HTR-8/SVneo (cell line): ENCODE measurements at regions not wholly inside any gene's neighbourhood (a gene's known extent, or its start where the extent isn't known, plus 50 kb on each side); places are given as distances from the start of the nearest gene placed in this dataset.

Experiments
- DNase-seq: peaks from one replicate; pipeline ENCODE4 v3.0.0; 2011; ENCODE audit warnings: low spot score, mixed read lengths; ENCODE audit not compliant: insufficient read length
- FAIRE-seq: peaks from 2 replicates; lab custom pipeline; 2011; peaks lifted over from hg19 to GRCh38; lab: Jason Lieb, UNC

DNA sequence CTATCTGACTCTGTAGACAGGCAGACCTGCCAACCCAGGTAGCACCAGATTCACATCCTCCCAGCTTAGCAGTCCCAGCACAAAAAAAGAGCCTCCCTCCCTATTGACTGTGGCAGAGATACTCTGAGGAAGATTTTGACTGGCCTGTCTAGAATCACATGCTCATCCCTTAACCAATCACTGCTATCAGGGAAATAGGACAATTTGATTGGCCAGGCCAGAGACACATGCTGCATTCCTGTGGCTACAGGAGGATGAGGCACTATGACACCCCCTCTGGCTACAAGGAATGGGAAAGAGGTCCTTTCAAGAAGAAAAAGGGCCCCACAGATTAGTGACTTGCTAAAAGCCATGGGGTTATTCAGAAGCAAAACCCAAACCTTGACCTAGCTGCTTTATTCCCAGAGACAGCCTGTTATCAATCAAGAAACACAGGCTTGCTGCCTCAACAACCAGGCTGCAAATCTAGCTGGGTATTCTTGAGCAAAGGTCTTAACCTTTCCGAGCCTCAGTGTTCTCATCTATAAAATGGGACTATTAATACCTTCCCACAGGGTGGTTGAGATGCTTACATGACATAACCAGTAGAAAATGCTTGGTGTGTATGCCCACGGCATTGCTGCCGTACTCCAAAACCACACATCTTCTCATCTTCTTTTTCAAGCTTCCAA is 147.6 kb downstream of the BCOR start:
- FAIRE-seq: peak; percentile 20
- peak; percentile 51 for DNase-seq

DNA sequence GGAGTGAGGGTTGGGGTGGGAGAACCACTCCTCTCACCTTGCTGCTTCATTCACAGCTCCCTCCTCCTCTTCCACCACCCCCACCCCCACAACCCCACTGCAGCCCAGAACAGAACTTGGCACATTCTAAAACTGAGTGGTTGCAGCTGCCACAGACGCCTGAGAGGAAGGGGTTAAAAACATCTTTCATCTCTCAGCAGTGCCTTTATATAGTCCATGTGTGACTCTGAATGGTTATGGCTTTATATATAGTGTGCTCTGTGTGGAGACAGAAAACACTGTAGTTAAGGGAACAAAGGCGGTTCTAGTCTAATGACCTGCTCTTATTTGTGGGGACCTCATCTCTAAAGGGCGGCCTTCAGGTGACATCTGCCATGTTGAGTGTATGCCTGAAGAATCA is 144.8 kb downstream of the BCOR start:
- no peak for DNase-seq
- FAIRE-seq: no peak

DNA sequence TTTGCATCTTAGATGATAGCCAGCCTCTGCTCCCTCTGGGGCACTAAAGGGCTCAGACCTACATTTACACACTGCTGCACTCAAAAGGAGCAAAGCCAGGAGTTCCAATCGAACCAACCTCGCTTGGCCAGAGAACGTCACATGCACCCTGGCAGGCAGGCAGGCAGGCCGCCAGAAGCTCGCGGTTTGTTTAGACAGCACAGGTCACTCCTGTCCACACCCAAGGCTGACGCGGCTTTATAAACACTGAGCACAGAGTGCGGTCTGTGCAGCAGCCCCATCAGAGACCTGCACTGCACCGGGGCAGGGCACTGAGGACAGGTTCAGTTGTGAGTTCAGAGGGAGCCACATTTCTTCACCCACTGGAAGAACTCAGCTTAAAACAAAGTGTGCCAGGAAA is 143.9 kb downstream of the BCOR start:
- FAIRE-seq: peak; percentile 57

DNA sequence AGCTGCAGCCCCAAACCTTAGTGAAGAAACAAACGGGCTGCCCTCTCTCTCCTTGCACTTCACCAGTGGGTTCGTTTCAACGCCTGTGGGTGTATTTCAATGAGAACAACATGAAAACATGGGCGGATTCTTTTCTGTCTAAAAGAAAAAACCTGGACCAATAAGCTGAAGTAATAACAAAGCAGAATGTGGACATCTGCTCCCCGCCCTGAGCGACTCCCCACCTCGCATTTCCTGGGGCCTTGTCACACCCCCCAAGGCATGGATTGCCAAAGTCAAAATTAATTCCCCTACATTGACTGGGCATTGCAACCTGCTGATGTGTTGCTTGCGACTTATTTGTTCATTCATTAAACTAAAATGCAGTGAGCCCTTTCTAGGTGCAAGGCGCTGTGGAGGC is 142.9 kb downstream of the BCOR start:
- FAIRE-seq: no peak
- DNase-seq: no peak

More for the DNA sequence above, 143.9 kb downstream of the BCOR start:
- DNase-seq: peak; percentile 45

DNA sequence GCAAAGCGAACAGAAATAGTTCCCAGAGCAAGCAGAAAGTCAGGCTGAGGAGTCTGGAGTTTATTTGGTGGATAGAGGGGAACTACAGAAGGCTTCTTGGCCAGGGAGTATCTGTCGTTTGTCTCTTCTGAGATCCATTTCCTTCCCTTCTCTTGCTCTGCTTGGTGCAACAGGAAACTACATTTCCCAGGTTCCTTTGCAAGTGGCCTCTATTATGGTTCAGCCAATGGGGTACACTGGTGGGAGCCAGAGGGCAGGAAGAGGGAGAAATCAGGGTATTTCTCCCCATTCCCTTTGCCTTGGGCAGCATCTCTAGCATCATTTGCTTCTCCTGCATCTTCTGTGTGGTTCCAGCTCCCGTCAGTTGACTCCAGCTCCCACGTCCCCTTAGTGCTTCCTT is 142.1 kb downstream of the BCOR start:
- DNase-seq: peak; percentile 20
- no peak for FAIRE-seq

DNA sequence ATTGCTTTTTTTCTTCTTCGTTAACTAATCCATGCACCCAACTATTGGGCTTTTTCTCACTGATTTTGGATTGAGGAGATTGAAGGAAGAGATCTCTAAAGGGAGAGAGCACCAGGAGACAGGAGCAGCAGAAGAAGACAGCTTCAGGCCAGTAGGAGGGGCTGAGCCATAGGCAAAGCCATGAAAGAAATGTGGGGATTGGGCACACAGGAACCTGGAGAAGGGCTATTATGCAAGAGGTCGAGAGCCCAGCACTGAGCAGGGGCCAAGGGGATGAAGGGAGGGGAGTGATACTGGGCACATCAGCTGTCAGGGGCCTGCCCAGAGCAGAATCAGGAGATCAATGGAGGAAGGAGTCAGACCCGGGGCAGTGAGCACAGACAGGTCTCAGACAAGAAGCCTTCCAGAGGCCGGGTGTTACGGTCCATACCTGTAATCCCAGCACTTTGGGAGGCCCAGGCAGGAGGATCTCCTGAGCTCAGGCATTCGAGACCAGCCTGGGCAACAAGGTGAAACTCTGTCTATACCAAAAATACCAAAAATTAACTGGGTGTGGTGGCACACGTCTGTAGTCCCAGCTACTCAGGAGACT is 140.9 kb downstream of the BCOR start:
- DNase-seq (no peak), FAIRE-seq (no peak)

DNA sequence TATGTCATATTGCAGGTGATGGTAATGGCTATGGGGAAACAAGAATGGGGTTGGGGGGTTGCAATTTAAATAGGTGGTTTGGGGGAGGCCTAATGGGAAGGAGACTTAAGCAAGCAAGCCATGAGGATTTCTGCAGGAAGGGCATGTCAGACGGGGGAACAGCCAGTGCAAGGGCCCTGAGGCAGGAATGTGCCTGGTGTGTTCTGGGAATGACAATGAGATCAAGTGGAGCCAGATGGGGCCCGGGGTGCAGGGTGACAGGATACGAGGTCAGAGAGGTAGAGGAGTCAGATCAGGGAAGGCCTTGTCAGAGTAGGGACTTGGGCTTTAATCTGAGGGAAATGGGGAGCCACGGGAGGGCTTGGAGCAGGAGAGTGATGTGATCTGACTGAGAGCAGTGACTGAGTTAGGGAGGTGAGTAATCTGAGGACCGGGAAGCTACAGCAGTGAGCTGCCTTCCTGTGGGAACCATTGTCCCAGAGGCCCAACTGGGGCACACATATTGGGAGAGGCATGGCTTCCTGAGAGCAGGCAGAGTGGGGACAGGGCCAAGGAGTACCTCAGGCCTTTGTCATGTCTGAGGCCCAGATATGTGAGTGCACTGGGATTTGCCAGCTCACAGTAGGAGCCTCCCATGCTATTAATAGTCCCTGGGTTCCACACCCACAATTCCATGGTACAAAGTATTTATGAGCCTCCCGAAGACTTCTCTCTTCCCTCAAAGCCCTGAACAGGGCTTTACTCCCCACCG is 139.8 kb downstream of the BCOR start:
- no peak for DNase-seq
- FAIRE-seq: no peak

DNA sequence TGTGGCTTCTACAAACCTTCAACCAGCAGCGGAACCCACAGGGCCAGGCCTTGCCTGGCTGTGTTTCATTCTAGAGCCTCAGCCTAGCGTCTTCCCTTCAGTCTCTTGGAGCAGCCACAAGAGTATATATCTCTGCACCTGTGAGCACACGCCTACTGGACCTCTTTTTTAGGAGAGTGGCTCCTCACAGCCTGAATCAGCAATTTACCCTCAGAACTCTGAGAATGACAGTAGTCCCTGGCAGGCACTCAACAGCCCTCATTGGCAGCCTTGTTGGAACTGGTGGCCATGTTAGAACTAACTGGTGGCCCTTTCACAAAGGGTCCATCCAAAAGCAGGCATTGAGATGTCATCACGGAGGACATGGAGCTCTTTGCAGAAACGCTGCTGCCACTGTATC is 138.9 kb downstream of the BCOR start:
- DNase-seq (no peak), FAIRE-seq (no peak)

DNA sequence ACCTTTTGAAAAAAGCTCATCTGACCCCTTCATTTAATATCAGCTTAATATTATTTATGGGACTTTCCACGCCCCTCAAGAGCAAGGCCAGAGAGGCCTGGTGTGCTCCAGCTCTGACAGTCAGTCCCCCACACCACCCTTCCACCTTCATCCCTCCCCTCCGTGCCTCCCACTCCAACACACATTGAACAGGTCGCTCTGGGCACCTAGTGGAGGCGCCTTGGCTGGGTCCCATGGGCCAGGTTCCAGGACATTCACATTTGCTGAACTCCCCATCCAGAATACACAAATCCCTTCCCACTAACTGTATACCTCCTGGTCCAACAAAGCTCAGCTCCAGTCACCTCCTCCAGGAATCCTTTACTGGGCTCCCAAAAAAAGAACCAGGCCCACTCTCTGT is 137.5 kb downstream of the BCOR start:
- FAIRE-seq: no peak

DNA sequence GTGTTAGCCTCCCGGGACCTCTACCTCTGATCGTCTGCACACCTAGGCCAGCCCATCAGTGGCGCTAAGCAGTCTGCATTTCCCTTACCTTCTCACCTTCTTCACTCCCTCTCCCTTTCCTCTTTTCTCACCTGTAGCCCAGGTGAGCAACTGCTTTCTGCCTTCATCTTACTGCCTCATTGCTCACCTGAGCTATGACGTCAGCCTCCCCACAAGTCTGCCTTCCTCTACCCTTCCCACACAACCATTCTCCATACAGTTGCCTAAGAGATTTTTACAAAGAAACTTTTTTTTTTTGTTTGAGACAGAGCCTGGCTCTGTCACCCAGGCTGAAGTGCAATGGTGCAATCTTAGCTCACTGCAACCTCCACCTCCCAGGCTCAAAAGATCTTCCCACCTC is 136.3 kb downstream of the BCOR start:
- FAIRE-seq (no peak), DNase-seq (no peak)

More for the DNA sequence above, 137.5 kb downstream of the BCOR start:
- no peak for DNase-seq

DNA sequence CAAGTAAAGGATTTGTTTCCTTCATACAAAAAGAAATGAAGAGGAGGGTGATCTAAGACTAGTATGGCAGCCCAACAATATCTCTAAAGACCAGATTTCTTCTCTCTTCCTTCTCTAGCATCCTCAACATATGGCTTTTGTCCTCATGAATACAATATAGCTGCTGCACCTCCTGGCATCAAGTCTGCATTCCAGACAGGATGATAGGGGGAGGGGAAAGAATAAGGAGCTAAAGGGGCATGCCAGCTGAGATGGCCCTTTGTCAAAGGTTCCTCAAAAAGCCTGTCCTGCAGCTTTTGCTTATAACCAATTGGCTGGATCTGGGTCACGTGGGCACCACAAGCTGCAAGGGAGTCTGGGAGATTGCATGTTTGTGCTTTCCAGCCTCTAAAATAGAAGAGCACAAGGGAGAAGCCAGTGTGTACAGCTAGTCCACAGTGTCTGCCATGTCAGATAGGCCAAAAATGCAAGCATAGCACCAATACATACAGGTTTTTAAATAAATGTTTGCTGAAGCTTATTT is 132.6 kb downstream of the BCOR start:
- no peak for DNase-seq
- FAIRE-seq: no peak

DNA sequence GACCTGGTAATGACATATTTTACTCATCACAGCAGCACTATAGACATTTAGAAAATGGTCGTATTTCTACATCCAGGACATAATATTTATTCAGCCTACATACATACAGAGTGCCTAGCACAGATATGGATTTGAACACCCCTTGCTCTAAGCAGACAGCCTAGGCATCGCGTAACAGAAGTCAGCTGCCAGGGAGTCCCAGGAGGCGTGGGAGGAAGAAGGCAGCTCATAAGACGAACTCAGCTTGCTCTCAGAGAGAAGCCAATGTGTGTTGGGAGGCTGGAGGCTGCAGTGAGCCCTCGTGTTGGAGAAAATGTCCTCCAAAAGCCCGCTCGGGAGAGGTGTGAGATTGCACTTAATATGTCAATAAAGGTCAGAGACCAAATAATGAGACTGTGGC is 131.6 kb downstream of the BCOR start:
- FAIRE-seq (peak; percentile 9), DNase-seq (no peak)

DNA sequence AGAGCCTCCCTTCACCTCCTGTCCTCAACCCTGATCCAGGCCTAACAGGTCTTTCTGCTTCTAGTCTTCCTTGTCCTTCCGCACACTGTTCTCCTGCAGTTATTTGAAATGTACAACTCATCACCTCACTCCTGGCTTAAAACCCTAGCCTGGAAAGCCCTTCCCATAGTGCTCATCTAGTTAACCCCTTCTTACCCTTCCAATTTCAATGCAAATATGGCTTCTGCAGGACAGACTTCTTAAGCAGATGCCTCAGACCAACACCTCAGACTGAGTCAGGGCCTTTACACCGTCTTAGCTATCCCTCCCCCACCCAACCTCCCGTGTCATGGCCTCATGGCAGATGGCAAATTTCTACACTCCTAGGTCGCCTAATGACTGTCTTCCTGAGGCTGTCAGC is 130.4 kb downstream of the BCOR start:
- DNase-seq (no peak), FAIRE-seq (no peak)

DNA sequence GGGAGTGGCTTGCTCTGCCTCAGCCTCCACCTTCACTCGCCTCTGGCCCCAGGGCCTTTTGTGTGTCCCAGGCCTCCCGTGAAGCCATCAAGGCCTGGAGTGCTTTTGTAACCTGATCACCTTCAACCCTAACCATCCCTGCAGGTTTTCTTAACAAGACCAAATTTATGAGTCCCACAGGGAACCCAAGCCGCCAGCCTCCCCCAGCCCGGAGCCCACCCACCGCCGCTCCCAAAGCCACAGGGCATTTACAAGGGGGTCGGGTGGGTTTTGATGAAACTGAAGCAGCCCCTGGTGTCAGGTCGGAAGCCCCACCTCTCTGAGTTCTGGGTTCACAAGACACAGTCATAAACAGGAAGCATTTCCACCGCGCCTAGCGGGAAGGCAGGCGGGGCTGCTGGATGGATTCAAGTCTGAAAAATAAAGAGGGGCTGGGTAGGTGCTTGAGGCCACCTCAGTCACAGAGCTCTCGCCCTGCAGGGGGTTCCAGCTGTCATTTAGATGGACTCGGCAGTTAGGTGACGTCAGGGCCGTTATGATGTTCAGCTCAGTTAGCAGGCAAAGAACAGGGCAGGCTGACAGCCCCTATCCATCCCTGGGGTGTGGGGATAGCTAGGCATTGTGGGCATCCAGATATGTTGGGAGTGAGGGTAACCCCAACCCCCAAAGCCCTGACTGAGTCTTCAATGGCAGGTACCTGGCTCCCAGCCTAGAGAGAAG is 128.5 kb downstream of the BCOR start:
- DNase-seq (no peak), FAIRE-seq (no peak)

DNA sequence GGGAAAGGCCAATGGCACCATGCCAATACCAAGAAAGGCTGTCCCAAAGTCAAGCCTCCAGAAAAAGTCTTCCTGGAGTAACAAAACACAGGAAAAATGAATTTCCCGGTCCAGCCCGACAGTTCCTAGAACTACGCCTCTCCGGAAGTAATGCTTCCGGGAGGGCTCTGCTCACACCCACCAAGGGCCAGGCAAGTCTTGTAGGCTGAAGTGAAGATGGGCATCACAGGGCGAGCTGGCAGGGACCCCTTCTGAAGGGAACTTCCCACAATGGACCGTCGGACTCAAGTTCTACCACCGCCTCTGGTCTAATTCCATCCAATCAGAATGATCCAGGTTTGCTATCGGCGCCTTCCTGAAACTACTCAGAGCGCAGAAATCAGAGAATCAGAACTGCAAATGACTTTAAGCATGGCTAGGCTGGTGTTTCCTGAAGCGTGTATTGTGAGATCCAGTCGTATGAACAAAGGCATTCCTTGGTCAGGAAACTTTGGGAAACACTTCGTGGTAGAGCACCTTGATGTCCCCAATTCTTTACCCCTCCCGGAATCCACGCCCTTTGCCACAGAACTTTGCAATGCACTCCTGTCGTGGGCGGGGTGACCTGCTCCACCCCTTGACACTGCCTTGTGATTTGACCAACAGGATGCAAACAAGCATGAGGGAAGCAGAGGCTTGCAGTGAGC is 127.8 kb downstream of the BCOR start:
- DNase-seq: no peak
- FAIRE-seq: no peak

DNA sequence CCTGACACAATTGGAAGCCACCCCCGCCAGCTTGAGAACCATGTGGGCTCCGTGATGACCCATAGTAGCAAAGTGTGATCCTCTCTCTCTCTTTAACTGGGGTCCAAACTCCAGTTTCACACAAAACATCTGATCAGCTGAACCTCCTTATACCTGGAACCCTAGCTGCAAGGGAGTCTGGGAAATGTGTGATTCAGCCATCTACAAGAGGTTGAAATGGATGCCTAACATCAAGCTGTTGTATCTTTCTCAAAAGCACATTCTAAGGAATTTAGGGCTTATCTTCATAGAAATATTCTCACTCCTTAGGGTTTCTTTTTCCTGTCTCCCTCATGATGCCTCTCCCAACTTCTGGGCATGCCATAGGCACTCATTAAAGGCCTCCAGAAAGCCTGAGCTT is 126.0 kb downstream of the BCOR start:
- FAIRE-seq (no peak), DNase-seq (no peak)

DNA sequence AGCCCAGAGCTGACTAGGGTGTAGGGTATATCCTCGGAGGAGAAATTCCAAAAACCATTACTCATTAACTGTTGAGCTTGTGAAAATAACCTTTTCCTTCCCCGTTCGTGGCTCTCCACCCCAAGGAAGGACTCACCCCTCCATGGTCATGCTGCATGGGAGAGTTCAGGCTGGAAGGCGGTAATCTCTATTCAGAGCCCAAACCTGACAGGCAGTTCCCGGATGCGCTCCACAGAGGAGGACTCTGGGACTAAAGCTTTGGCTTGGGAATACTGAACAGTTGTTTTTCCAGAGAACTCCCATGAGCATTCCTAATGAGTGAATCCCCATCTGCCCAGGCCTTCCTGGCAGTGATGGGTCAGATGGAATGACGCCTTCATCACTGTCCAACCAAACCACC is 125.4 kb downstream of the BCOR start:
- DNase-seq (peak; percentile 13), FAIRE-seq (no peak)

DNA sequence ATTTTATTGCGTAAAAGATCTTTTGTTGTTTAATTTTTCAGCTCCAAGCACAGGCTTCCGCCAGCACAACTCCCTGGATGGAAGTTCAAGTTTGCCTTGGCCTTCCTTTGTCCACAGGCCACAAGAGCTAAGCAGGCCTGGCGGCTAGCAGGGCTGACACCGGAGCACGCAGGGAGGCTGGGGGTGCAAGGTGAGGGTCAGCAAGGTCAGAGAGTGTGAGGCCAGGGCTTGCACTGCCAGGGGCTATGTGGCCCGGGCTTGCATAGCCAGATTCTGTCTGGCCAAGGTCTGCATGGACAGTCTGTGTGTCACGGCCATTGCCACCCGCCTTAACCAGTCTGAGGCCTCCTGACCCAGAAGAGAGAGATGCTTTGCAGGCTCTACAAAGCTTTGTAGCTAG is 123.9 kb downstream of the BCOR start:
- FAIRE-seq (no peak), DNase-seq (no peak)

DNA sequence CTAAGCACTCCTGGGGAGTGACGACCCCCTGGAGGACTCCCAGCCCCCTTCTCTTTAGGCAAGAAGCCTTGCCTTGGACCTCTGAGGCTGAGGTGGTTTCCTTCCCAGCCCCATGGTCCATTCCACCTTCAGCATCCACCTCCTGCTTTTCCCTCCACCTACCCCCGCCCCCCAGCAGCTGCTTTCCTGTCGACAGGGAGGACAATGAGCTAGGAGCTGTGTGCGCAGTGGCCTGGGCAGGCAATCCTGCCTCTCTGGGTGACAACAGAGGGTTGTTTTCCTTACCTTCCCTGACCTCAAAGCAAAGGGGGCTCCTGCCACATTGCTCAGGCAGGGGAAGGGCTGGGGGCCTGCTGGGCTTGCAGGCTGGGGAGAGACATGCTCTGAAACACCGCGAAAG is 123.5 kb downstream of the BCOR start:
- no peak for DNase-seq
- no peak for FAIRE-seq
